Thyroid gland (tissue), 4 donors: ENCODE measurements at regions not wholly inside any gene's neighbourhood (a gene's known extent, or its start where the extent isn't known, plus 50 kb on each side); places are given as distances from the start of the nearest gene placed in this dataset.

Experiments used
- DNase-seq, 2 donors: peaks; one replicate each; pipeline ENCODE4 v3.0.0-alpha.2; 2019
- H3K27ac ChIP-seq, 3 donors: fragments of 200-600 bp; sonication (generic); 1 replicate in 2 of 3; 2 replicates in 1 of 3; pipeline ENCODE4 v1.5.1; 2016 to 2019; ENCODE audit warnings: mild to moderate bottlenecking in 1 of 3, moderate library complexity in 1 of 3
- H3K27me3 ChIP-seq: fragments of 200-600 bp; sonication (generic); one replicate; pipeline ENCODE4 v1.5.1; 2019
- H3K36me3 ChIP-seq, 2 donors: fragments of 200-600 bp; sonication (generic); one replicate each; pipeline ENCODE4 v1.5.1; 2016 to 2019
- H3K4me1 ChIP-seq, 2 donors: fragments of 200-600 bp; sonication (generic); one replicate each; pipeline ENCODE4 v1.5.1; 2017 to 2019
- H3K4me3 ChIP-seq, 3 donors: fragments of 200-600 bp; sonication (generic); replicated peaks in 1 of 3; 1 replicate in 2 of 3; 2 replicates in 1 of 3; pipeline ENCODE4 v1.5.1; 2016; ENCODE audit warnings: mild to moderate bottlenecking in 1 of 3
- H3K9me3 ChIP-seq: fragments of 200-600 bp; sonication (generic); one replicate; pipeline ENCODE4 v1.5.1; 2017
- CTCF ChIP-seq, 6 experiments: fragments of 200-600 bp in 3 of 6; fragments of 450-650 bp in 3 of 6; sonication (generic) in 3 of 6; IDR thresholded peaks; one replicate each; pipeline ENCODE4 v1.5.1; 2016 to 2019; ENCODE audit warnings: antibody characterized with exemption in 6 of 6, mild to moderate bottlenecking in 2 of 6, inconsistent platforms in 1 of 6, moderate library complexity in 1 of 6
- POLR2A ChIP-seq, 2 donors: fragments of 450-650 bp; IDR thresholded peaks; one replicate each; pipeline ENCODE4 v1.6.1; 2017; ENCODE audit warnings: antibody characterized with exemption in 2 of 2, mild to moderate bottlenecking in 2 of 2, moderate library complexity in 1 of 2
- WGBS, 2 donors: methylation state at CpG; one replicate each; pipeline ENCODE4 v1.1.5; 2017; 5-methylcytosine and 5-hydroxymethylcytosine counted together
- intact Hi-C: fragments of 100-400 bp; cut with DNase I; formaldehyde crosslinking; loops from one replicate; pipeline ENCODE4 v1.15.1; 2023

- Histone ChIP-seq H3K36me3 (no peaks in the 10 kb centered on the region), H3K4me3 (no peak overlapping the region), H3K9me3 (no peaks in the 10 kb centered on the region), H3K4me1 (peaks cover 8 to 24% of the 10 kb centered on the region in 2 donors), H3K27me3 (no peaks in the 10 kb centered on the region), H3K27ac (no peak overlapping the region)
- no peak for DNase-seq
- WGBS, 2 donors: 98 to 100% methylated on average over 2 of the region's 2 CpGs
- intact Hi-C loops: no loop called here
- no peak for TF ChIP-seq POLR2A (IDR thresholded peaks at IDR 0.05)
- no peak for TF ChIP-seq CTCF (IDR thresholded peaks at IDR 0.05)
These were observed 92.0 kb upstream of the SPATA13 start for GRCh38 chr13:24068472-24068871.

- DNase-seq: no peak
- H3K27ac ChIP-seq: peak overlapping the region in 1 of 3 donors; percentile 1
- WGBS, 2 donors: 100% methylated on average over 1 of the region's 1 CpG
- TF ChIP-seq POLR2A (IDR thresholded peaks at IDR 0.05) (no peak), CTCF (IDR thresholded peaks at IDR 0.05) (no peak)
- no peaks in the 10 kb centered on the region for H3K36me3 ChIP-seq
- H3K27me3 ChIP-seq: no peaks in the 10 kb centered on the region
- peaks cover 8 to 16% of the 10 kb centered on the region in 2 donors for H3K4me1 ChIP-seq
- H3K9me3 ChIP-seq: no peaks in the 10 kb centered on the region
- intact Hi-C loops: no loop called here
- no peak overlapping the region for H3K4me3 ChIP-seq
These were observed 89.5 kb upstream of the SPATA13 start for GRCh38 chr13:24071016-24071415.

- no peak for DNase-seq
- intact Hi-C loops: no loop called here
- H3K27ac ChIP-seq: peak overlapping the region in 1 of 3 donors; percentile 1
These were observed 89.0 kb upstream of the SPATA13 start for GRCh38 chr13:24071423-24072075.

DNA sequence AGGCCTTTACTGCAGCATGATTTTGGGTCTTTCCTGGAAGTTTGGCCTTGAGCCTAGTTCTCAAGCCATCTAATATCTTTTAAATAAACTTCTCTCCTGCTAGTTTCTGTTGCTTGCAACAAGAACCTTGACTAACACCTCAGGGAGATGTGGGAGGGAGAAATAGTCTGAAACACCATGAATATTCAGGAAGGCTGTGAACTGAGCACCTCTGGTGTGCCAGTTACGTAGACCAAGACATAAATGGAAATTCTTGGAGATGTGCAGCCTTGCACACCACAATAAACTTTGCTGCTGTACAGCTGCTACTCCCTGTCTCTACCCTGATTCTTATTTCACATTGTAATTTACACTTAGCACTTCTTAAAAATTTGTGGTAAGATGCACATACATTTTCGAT is 86.9 kb upstream of the SPATA13 start:
- Histone ChIP-seq H3K9me3 (no peaks in the 10 kb centered on the region), H3K36me3 (no peaks in the 10 kb centered on the region), H3K27ac (no peak overlapping the region), H3K27me3 (no peaks in the 10 kb centered on the region), H3K4me3 (no peak overlapping the region), H3K4me1 (peaks cover 8 to 16% of the 10 kb centered on the region in 2 donors)
- DNase-seq: no peak
- intact Hi-C loops: no loop called here
- 94 to 100% methylated on average over 2 of the region's 2 CpGs for WGBS, 2 donors
- no peak for TF ChIP-seq CTCF (IDR thresholded peaks at IDR 0.05)
- no peak for TF ChIP-seq POLR2A (IDR thresholded peaks at IDR 0.05)

More at GRCh38 chr13:24071423-24072075, 89.0 kb upstream of the SPATA13 start:
- H3K36me3 ChIP-seq: no peaks in the 10 kb centered on the region
- peaks cover 8 to 16% of the 10 kb centered on the region in 2 donors for H3K4me1 ChIP-seq
- WGBS, 2 donors: 55 to 58% methylated on average over 6 of the region's 6 CpGs
- H3K9me3 ChIP-seq: no peaks in the 10 kb centered on the region
- H3K27me3 ChIP-seq: no peaks in the 10 kb centered on the region
- TF ChIP-seq CTCF (IDR thresholded peaks at IDR 0.05) (no peak), POLR2A (IDR thresholded peaks at IDR 0.05) (no peak)
- H3K4me3 ChIP-seq: no peak overlapping the region

DNA sequence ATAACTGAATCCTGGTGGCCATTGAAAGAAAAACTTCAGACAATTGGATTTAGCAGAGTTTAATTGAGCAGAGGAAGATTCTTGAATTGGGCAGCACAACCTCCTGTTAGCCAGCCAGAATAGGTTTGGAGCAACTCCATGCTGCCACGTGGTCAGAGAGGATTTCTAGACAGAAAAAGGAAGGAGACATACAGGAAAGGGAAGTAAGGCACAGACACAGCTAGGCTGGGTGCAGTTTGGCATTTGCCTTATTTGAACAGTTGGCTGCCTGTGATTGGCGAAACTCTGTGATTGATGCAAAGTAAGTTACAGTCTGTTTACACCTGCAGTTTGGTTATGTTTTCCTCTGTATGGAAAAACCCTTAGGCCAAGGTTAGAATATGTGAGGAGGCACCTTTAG is 85.8 kb upstream of the SPATA13 start:
- 70% methylated on average over 2 of the region's 2 CpGs for WGBS, 2 donors
- TF ChIP-seq CTCF (IDR thresholded peaks at IDR 0.05): no peak
- no peaks in the 10 kb centered on the region for H3K36me3 ChIP-seq
- no peak overlapping the region for H3K4me3 ChIP-seq
- intact Hi-C loops: no loop called here
- DNase-seq: no peak
- no peak overlapping the region for H3K27ac ChIP-seq
- peaks cover 8 to 16% of the 10 kb centered on the region in 2 donors for H3K4me1 ChIP-seq
- H3K9me3 ChIP-seq: no peaks in the 10 kb centered on the region
- no peaks in the 10 kb centered on the region for H3K27me3 ChIP-seq
